Femur (tissue), 1 donor: ENCODE measurements at regions not wholly inside any gene's neighbourhood (a gene's known extent, or its start where the extent isn't known, plus 50 kb on each side); places are given as distances from the start of the nearest gene placed in this dataset.
"Not testable (repeated sequence)": the region's sequence is repeated elsewhere in the genome, so short reads cannot be mapped to it uniquely, and the experiment has no call there.

Source experiments
- DNase-seq: peaks from one replicate; pipeline ENCODE4 v3.0.0-alpha.2; 2017

DNA sequence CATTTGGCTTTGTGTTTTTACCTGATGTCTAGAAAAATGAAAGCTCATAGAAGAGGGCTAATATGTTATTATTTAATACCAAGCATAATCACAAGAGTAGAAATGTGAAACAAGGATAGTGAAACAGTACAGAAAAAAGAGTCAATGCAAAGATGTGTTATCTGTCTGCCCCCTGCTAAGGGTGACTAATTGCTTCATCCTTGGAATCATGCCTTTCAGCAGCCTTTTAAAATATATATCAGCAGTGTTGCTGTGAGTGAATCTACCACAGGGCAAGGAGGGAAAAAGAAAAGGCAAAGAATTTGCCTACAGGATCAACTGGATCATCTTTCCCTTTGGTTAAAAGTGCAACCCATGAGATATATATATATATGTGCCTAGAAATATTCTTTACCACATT lies 867.2 kb upstream of the RAG2 start:
- DNase-seq, result no peak

DNA sequence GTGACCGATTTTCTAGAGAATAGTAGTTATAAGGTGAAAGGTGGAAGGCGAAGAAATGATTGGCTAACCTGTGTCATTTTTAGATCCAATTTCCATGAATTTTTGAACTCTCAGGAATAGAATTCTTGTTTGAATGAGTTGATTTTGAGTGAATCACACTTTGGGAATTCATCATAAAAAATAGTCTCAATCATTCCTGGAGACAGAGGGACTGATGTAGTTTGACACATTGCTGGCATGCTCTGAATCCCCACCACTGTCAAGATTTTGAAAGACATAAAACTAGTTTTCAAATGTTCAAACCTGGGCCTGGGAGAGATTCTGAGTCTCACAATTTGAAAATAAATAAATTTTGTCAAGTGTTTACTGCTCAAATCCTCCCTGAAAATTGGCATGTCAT lies 861.4 kb upstream of the RAG2 start:
- no peak for DNase-seq

- no peak for DNase-seq
Observed at GRCh38 chr11:37456746-37457145, 858.7 kb upstream of the RAG2 start.

- no peak for DNase-seq
Observed at GRCh38 chr11:37451903-37452302, 853.9 kb upstream of the RAG2 start.

GRCh38 chr11:37450613-37451012 lies 852.6 kb upstream of the RAG2 start:
- DNase-seq, result no peak

DNA sequence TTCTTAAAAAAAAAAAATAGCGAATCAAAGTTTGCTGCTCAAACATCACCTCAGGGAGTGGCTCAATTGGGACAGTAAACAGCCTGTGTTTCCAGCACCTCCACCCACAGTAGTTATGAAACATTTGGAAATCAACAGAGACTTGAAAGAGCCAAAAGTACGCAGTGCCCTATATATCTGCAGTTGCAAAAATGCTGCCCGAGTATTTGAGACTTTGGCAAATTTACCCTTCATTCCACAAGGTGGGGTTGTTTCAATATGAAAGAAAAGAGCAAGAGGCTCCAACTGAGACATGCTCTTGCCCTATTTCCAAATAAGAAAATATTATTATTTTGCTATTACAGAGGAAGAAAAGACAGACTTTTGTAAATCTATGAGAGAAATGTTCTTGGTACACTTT lies 851.1 kb upstream of the RAG2 start:
- no peak for DNase-seq

- DNase-seq, result no peak
Observed at GRCh38 chr11:37442576-37442975, 844.5 kb upstream of the RAG2 start.

GRCh38 chr11:37431633-37432230 lies 833.7 kb upstream of the RAG2 start:
- not testable (repeated sequence) for DNase-seq

GRCh38 chr11:37430966-37431632 lies 833.1 kb upstream of the RAG2 start:
- not testable (repeated sequence) for DNase-seq

DNA sequence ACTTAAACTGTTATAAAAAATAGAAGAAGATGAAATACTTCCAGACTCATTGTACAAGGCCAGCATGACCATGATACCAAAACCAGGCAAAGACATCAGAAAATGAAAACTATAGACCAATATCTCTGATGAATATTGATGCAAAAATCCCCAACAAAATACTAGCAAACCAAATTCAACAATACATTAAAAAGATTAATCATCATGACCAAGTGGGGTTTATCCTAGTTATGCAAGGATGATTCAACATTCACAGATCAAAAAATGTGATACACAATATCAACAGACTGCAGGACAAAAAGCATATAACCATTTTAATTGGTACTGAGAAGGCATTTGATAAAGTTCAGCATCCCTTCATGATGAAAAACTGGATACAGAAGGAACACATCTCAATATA lies 824.5 kb upstream of the RAG2 start:
- no peak for DNase-seq

DNA sequence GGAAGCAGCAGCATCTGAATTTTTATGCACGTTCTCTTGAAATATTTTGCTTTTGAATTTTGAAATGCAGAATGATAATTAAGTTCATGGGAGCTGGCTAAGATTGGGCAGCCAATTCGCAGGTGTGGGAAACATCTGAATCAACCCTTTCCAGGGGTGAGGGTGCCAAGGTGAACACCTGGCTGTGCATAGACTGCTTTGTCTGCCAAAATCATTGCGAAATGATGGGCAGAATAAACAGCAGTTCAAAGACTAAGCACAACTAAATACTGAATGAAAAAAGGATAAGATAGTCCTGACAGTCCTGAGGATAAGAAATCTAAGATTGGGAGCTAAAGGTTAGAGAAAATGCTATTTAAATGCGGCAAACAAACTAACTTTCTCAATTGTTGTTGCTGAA lies 813.3 kb upstream of the RAG2 start:
- no peak for DNase-seq

- no peak for DNase-seq
Observed at GRCh38 chr11:37409124-37409523, 811.1 kb upstream of the RAG2 start.

DNA sequence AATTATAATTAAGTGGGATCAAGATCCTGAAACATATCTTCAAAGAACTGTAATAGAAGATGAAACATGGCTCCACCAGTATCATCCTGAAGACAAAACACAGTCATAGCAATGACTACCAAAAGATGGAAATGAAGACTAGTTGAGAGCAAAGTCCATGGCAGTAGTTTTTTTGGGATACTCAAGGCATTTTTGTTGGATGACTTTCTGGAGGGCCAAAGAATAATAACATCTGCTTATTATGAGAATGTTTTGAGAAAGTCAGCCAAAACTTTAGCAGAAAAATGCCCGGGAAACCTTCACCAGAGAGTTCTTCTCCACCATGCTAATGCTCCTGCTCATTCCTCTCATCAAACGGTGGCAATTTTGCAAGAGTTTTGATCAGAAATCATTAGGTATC lies 809.4 kb upstream of the RAG2 start:
- DNase-seq, result no peak

DNA sequence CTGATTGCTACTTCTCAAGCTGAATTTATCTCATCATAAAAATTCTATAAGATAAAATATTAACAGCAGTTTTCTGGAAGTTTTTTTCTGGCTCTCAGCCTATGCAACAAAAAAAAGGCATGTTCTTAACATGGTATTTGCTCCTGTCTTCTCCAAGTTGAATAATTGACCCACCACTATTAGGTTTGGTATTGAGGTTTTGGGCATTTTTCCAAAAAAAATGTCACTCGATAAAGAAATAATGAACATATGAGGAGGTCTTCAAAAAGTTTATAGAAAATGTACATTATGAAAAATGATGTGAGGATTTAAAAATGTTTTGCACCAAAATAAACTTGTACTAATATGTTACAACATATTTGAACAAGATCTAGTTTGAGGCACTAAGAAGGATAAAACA lies 808.6 kb upstream of the RAG2 start:
- DNase-seq, result no peak

- DNase-seq, result no peak
Observed at GRCh38 chr11:37404231-37404630, 806.2 kb upstream of the RAG2 start.

GRCh38 chr11:37402663-37403062 lies 804.6 kb upstream of the RAG2 start:
- no peak for DNase-seq

GRCh38 chr11:37394236-37394870 lies 796.3 kb upstream of the RAG2 start:
- DNase-seq, result no peak

DNA sequence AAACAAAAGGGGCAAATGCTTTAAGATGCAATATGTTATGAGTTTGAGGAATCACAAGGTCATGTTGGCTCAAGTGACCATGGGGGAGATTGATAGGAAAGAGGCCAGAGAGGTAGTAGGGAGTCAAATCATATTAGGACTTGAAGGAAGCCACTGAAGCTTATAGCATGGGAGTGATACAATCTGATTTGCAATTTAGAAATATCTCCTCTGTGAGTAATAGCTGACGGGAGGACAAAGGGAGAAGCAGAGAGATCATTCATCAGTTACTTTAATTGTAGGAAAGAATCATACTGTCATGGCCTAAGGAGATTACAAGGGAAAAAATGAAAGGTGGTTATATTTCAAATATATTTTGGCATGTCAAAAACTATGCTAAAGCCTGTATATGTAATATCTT lies 793.6 kb upstream of the RAG2 start:
- no peak for DNase-seq

- no peak for DNase-seq
Observed at GRCh38 chr11:37390576-37391083, 792.6 kb upstream of the RAG2 start.

- DNase-seq, result no peak
Observed at GRCh38 chr11:37378958-37379357, 780.9 kb upstream of the RAG2 start.

DNA sequence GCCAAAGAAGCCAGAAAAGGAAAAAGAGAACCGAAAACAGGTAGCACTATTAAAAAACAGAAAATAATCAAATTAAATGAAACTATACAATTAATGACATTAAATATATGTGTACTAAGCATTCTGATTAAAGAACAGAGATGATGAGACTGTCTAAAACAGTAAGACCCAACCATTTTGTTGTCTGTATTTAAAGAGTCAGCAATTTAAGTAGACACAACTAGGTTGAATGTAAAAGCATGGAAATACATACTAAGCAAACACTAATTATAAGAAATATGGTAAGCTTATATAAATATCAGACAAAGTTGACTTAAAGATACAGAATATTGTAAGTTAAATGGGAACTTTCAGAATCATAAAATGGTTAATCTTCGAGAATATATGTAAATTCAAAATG lies 774.6 kb upstream of the RAG2 start:
- no peak for DNase-seq

DNA sequence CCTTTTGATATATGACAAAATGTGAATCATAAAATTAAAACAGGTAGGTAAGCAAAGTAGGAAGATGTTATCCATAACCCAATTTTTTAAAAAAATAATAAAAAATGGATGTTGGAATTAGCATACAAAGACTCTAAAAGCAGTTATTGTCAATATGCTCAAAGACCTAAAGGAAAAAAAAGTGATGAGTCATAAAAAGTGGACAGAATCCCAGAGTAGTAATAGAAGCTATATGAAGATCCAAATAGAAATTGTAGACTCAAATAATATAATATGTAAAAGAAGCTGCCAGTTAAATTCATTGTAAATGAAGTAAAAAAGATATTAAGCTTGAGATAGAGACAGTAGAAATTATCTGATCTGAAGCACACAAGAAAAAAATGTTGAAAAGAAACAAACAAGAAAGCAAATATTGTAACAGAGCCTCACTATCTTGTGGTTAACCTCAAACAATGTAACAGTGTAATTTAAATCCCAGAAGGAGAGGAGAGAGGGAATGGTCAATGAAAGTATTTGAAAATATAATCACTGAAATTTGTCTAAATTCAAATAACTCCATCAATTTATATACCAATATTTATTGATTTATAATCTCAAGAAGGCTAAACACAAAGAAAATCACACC lies 773.4 kb upstream of the RAG2 start:
- DNase-seq, result no peak

DNA sequence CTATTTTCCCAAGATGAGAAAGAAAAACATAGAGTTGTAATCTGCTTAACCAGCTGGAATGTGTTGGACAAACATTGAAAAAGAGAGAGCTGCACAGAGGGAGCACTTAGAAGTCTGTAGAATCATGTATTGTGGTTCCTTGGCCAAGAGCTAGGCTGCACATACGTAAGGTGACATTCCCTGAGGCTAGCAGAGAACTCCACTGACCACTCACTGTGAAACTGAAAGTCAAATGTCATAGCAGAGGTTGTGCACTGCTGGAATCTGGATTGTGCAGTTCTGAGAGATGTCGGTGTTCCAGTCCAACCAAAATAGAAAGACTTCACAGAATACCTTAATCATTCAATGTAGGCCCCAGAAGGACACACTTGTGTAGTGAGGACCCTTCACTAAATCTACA lies 772.8 kb upstream of the RAG2 start:
- no peak for DNase-seq

- DNase-seq, result no peak
Observed at GRCh38 chr11:37364246-37364839, 766.3 kb upstream of the RAG2 start.
